Transverse colon (tissue), 4 donors: ENCODE measurements at regions not wholly inside any gene's neighbourhood (a gene's known extent, or its start where the extent isn't known, plus 50 kb on each side); places are given as distances from the start of the nearest gene placed in this dataset.

Experiments used
- DNase-seq: peaks from one replicate; pipeline ENCODE4 v3.0.0-alpha.2; 2019
- H3K27ac ChIP-seq, 4 donors: fragments of 200-600 bp; sonication (generic); 2 replicates each; pipeline ENCODE4 v1.5.1; 2016 to 2018; ENCODE audit warnings: inconsistent platforms in 4 of 4
- H3K27me3 ChIP-seq: fragments of 200-600 bp; sonication (generic); 2 replicates; pipeline ENCODE4 v1.5.1; 2017; ENCODE audit warnings: inconsistent platforms
- H3K36me3 ChIP-seq, 4 donors: fragments of 200-600 bp; sonication (generic); 2 replicates each; pipeline ENCODE4 v1.5.1; 2017 to 2019; ENCODE audit warnings: inconsistent platforms in 4 of 4
- H3K4me1 ChIP-seq, 4 donors: fragments of 200-600 bp; sonication (generic); 2 replicates each; pipeline ENCODE4 v1.5.1; 2017 to 2020; ENCODE audit warnings: inconsistent platforms in 4 of 4
- H3K4me3 ChIP-seq, 4 donors: fragments of 200-600 bp; sonication (generic); 1 replicate in 1 of 4; 2 replicates in 3 of 4; pipeline versions ENCODE4 v1.5.1 to v1.6.1; 2017 to 2019; ENCODE audit warnings: inconsistent platforms in 4 of 4
- H3K9me3 ChIP-seq, 2 donors: fragments of 200-600 bp; sonication (generic); 2 replicates each; pipeline ENCODE4 v1.5.1; 2017 to 2019; ENCODE audit warnings: inconsistent platforms in 2 of 2
- CTCF ChIP-seq, 5 experiments: fragments of 200-600 bp in 3 of 5; fragments of 450-650 bp in 2 of 5; sonication (generic) in 3 of 5; IDR thresholded peaks; 1 replicate in 2 of 5; 2 replicates in 3 of 5; pipeline ENCODE4 v1.5.1; 2016 to 2017; ENCODE audit warnings: antibody characterized with exemption in 5 of 5, inconsistent platforms in 3 of 5, mild to moderate bottlenecking in 2 of 5, moderate library complexity in 1 of 5
- EP300 ChIP-seq: sonication (generic); formaldehyde crosslinking; IDR thresholded peaks from one replicate; pipeline ENCODE4 v1.6.1; 2017; ENCODE audit warnings: antibody characterized with exemption, low read depth
- POLR2A ChIP-seq: fragments of 450-650 bp; IDR thresholded peaks from one replicate; pipeline ENCODE4 v1.6.1; 2016; ENCODE audit warnings: antibody characterized with exemption, mild to moderate bottlenecking, moderate library complexity
- POLR2AphosphoS5 ChIP-seq, 3 donors: sonication (generic); formaldehyde crosslinking; IDR thresholded peaks; one replicate each; pipeline ENCODE4 v1.6.1; 2016; ENCODE audit warnings: antibody characterized with exemption in 3 of 3
- WGBS, 2 donors: methylation state at CpG; one replicate each; pipeline ENCODE4 v1.1.5; 2018; ENCODE audit warnings: low coverage in 1 of 2; 5-methylcytosine and 5-hydroxymethylcytosine counted together
- in situ Hi-C, 4 donors: fragments of 200-750 bp; cut with MboI; loops; one replicate each; pipeline versions ENCODE4 v1.15.0 to v1.15.1; 2017; ENCODE audit warnings: low sequenced_read_pairs in 3 of 4, low pct_ligation_motif_present in 1 of 4, low pct_unique_long_range_greater_than_20kb in 1 of 4
- intact Hi-C: fragments of 100-400 bp; cut with DNase I; formaldehyde crosslinking; loops from one replicate; pipeline ENCODE4 v1.15.1; 2023; ENCODE audit warnings: low total_unique reads

- Histone ChIP-seq H3K27me3 (peaks cover 9% of the 10 kb centered on the region), H3K9me3 (peaks cover 0 to 9% of the 10 kb centered on the region in 2 donors), H3K4me3 (no peak overlapping the region), H3K36me3 (no peaks in the 10 kb centered on the region), H3K27ac (no peak overlapping the region), H3K4me1 (no peaks in the 10 kb centered on the region)
- no peak for DNase-seq
- intact Hi-C loops, result no loop called here
- TF ChIP-seq POLR2A, result no peak
- no peak for TF ChIP-seq CTCF (IDR thresholded peaks at IDR 0.05)
- no peak for TF ChIP-seq EP300
- no peak for TF ChIP-seq POLR2AphosphoS5 (IDR thresholded peaks at IDR 0.05)
- in situ Hi-C loops, result no loop called here
- 59 to 67% methylated on average over 7 of the region's 7 CpGs for WGBS, 2 donors
These were observed 74.0 kb downstream of the FAM241B start for GRCh38 chr10:69703766-69704630.

GRCh38 chr10:69709366-69709941 lies 79.4 kb downstream of the FAM241B start:
- intact Hi-C loops (no loop called here), in situ Hi-C loops (no loop called here)
- 70 to 81% methylated on average over 2 to 7 of the region's 7 CpGs for WGBS, 2 donors

GRCh38 chr10:69710008-69710888 lies 80.2 kb downstream of the FAM241B start:
- no peak for DNase-seq

More at GRCh38 chr10:69709366-69709941, 79.4 kb downstream of the FAM241B start:
- DNase-seq, result no peak
- Histone ChIP-seq H3K9me3 (peaks cover 0 to 5% of the 10 kb centered on the region in 2 donors), H3K27me3 (no peaks in the 10 kb centered on the region), H3K27ac (no peak overlapping the region), H3K36me3 (no peaks in the 10 kb centered on the region), H3K4me1 (no peaks in the 10 kb centered on the region), H3K4me3 (no peak overlapping the region)
- TF ChIP-seq POLR2AphosphoS5 (IDR thresholded peaks at IDR 0.05) (no peak), POLR2A (no peak), EP300 (no peak), CTCF (IDR thresholded peaks at IDR 0.05) (no peak)

More at GRCh38 chr10:69710008-69710888, 80.2 kb downstream of the FAM241B start:
- Histone ChIP-seq H3K27ac (no peak overlapping the region), H3K4me3 (no peak overlapping the region), H3K9me3 (no peaks in the 10 kb centered on the region), H3K36me3 (no peaks in the 10 kb centered on the region), H3K4me1 (no peaks in the 10 kb centered on the region), H3K27me3 (no peaks in the 10 kb centered on the region)
- TF ChIP-seq CTCF (IDR thresholded peaks at IDR 0.05) (no peak), EP300 (no peak), POLR2AphosphoS5 (IDR thresholded peaks at IDR 0.05) (no peak), POLR2A (no peak)
- 75 to 86% methylated on average over 4 to 9 of the region's 9 CpGs for WGBS, 2 donors
- in situ Hi-C loops, result loop anchor here in 1 of 4 donors (10.0 kb wide), 1 partner anchor 55 kb away; no protein-coding TSS in a partner anchor
- intact Hi-C loops, result no loop called here
